GM12878 (cell line): ENCODE measurements at regions not wholly inside any gene's neighbourhood (a gene's known extent, or its start where the extent isn't known, plus 50 kb on each side); places are given as distances from the start of the nearest gene placed in this dataset.

Source experiments
- BHLHE40 ChIP-seq, 2 experiments: fragments of 450-650 bp in 1 of 2; IDR thresholded peaks; 2 replicates each; pipeline ENCODE4 v1.6.1; 2011 to 2017; ENCODE audit warnings: low read depth in 2 of 2, borderline replicate concordance in 1 of 2, improper control_type of control experiment in 1 of 2, low read length in 1 of 2, mild to moderate bottlenecking in 1 of 2
- CTCF ChIP-seq, 3 experiments: IDR thresholded peaks in 2 of 3; conservative IDR thresholded peaks in 1 of 3; 2 replicates each; pipeline ENCODE4 v1.5.1; 2011; ENCODE audit warnings: low read depth in 3 of 3, low read length in 3 of 3, mild to moderate bottlenecking in 3 of 3, control low read depth in 2 of 3, moderate library complexity in 2 of 3, inconsistent platforms in 1 of 3, mixed read lengths in 1 of 3; ENCODE audit not compliant: control insufficient read depth in 2 of 3, insufficient read depth in 1 of 3; ENCODE audit errors: extremely low read depth in 1 of 3
- HDAC2 ChIP-seq: fragments of 200-600 bp; sonication (generic); IDR thresholded peaks from 2 replicates; pipeline ENCODE4 v1.6.1; 2017
- MXI1 ChIP-seq: fragments of 150-350 bp; IDR thresholded peaks from 2 replicates; pipeline ENCODE4 v1.6.1; 2011; ENCODE audit warnings: low read depth, mild to moderate bottlenecking, inconsistent platforms, low read length, improper control_type of control experiment
- NBN ChIP-seq: fragments of 450-650 bp; IDR thresholded peaks from 2 replicates; pipeline ENCODE4 v1.6.1; 2016
- NFYB ChIP-seq: IDR thresholded peaks from 2 replicates; pipeline ENCODE4 v1.6.1; 2011; ENCODE audit warnings: low read depth, mild to moderate bottlenecking, low read length, improper control_type of control experiment, moderate library complexity; ENCODE audit not compliant: insufficient read depth
- POLR2A ChIP-seq: IDR thresholded peaks from 2 replicates; pipeline ENCODE4 v1.6.1; 2011; ENCODE audit warnings: low read depth, mild to moderate bottlenecking, low read length
- POLR2AphosphoS5 ChIP-seq: IDR thresholded peaks from 2 replicates; pipeline ENCODE4 v1.6.1; 2011; ENCODE audit warnings: mild to moderate bottlenecking, low read length, inconsistent platforms

GRCh38 chr10:130763071-130763470 is 548.5 kb downstream of the TCERG1L start:
- TF ChIP-seq POLR2AphosphoS5 (no peak), POLR2A (no peak), CTCF (IDR thresholded peaks at IDR 0.05 in 2 of 3, conservative IDR thresholded peaks at IDR 0.05 in 1 of 3; ENCODE audit: control insufficient read depth in 2 of 3, extremely low read depth in 1 of 3, insufficient read depth in 1 of 3, low read depth in 3 of 3, low read length in 3 of 3) (no peak), HDAC2 (no peak), NBN (no peak), NFYB (no peak), MXI1 (no peak), BHLHE40 (IDR thresholded peaks at IDR 0.05; ENCODE audit: borderline replicate concordance in 1 of 2, low read depth in 2 of 2, low read length in 1 of 2) (no peak)
